AG04450 (cell line): ENCODE measurements at regions not wholly inside any gene's neighbourhood (a gene's known extent, or its start where the extent isn't known, plus 50 kb on each side); places are given as distances from the start of the nearest gene placed in this dataset.

Experiments used
- CTCF ChIA-PET: fragments of 300-600, 350-600 bp; formaldehyde crosslinking; extraction: SDS; loops from one replicate; lab custom pipeline; 2022; ENCODE audit warnings: antibody characterized with exemption, inconsistent platforms; lab: Charles Lee
- POLR2A ChIA-PET: fragments of 350-600 bp; formaldehyde crosslinking; extraction: SDS; loops from one replicate; lab custom pipeline; 2021; ENCODE audit warnings: antibody characterized with exemption, inconsistent platforms; lab: Yijun Ruan, JAX
- DNase-seq: peaks from one replicate; pipeline ENCODE4 v3.0.0-alpha.2; 2011; ENCODE audit warnings: low read depth, low spot score
- H3K27ac ChIP-seq: one replicate; pipeline ENCODE4 v1.5.1; 2012; ENCODE audit warnings: low read depth, low read length, control low read depth
- H3K27me3 ChIP-seq: one replicate; pipeline ENCODE4 v1.6.0; 2012; ENCODE audit warnings: low read length; ENCODE audit not compliant: control insufficient read depth, insufficient read depth
- H3K4me3 ChIP-seq: 2 replicates; pipeline ENCODE4 v1.5.1; 2011; ENCODE audit warnings: mild to moderate bottlenecking, low read depth, low read length, control low read depth
- H3K9me3 ChIP-seq: 2 replicates; pipeline ENCODE4 v1.5.1; 2012; ENCODE audit warnings: low read length; ENCODE audit not compliant: control insufficient read depth, insufficient read depth
- TF ChIP-seq, protein P1 (sequence below): IDR thresholded peaks from 2 replicates; pipeline ENCODE4 v1.5.1; 2011; ENCODE audit warnings: low read depth, low read length, control low read depth, inconsistent platforms

DNA sequence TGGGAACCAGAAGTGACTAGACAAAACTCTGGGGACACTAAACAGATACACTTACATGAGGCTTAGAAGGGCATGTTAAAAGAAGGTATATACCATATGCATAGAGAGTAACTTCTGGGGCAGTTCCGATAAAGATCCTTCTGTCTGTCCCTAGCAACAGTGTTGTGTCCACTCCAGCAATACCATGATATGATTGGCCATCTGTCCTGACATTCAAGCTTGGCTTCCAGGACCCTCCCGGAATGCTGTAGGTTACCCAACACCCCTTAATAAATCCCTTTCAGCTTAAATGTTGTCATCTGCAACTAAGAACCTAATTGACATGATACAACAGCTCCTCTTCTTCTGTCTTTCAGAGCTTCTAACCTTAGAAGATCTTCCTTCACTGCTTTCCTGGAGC, 307.7 kb downstream of the OMA1 start:
- no peak for DNase-seq
- Histone ChIP-seq H3K9me3 (no peaks in the 10 kb centered on the region), H3K27me3 (no peaks in the 10 kb centered on the region), H3K4me3 (no peak overlapping the region), H3K27ac (no peak overlapping the region)
- TF ChIP-seq, protein P1, sequence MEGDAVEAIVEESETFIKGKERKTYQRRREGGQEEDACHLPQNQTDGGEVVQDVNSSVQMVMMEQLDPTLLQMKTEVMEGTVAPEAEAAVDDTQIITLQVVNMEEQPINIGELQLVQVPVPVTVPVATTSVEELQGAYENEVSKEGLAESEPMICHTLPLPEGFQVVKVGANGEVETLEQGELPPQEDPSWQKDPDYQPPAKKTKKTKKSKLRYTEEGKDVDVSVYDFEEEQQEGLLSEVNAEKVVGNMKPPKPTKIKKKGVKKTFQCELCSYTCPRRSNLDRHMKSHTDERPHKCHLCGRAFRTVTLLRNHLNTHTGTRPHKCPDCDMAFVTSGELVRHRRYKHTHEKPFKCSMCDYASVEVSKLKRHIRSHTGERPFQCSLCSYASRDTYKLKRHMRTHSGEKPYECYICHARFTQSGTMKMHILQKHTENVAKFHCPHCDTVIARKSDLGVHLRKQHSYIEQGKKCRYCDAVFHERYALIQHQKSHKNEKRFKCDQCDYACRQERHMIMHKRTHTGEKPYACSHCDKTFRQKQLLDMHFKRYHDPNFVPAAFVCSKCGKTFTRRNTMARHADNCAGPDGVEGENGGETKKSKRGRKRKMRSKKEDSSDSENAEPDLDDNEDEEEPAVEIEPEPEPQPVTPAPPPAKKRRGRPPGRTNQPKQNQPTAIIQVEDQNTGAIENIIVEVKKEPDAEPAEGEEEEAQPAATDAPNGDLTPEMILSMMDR = no peak
- CTCF ChIA-PET = no interaction called here
- POLR2A ChIA-PET = no interaction called here

DNA sequence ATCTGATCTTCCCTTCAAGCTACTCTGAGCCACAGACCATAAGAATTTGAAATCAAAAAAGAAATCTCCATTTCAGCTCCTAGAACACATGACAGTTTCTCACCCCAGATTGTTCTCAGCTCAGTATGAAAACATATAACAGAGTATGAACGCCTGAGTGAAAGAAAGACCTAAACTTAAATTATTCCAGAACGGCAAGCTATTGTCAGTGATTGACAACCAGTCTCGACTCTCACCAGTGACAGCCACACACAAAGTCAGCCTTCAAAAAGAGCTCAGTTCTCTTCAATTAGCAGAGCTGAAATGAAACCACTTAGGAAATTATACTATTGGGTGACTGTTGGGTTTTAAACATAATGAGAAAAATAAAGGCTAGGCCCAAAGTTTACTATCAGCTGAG, 312.8 kb downstream of the OMA1 start:
- Histone ChIP-seq H3K27ac (no peak overlapping the region), H3K9me3 (no peaks in the 10 kb centered on the region), H3K27me3 (no peaks in the 10 kb centered on the region), H3K4me3 (no peak overlapping the region)
- no peak for DNase-seq
- ChIA-PET POLR2A (no interaction called here), CTCF (interaction anchor here (0.6 kb wide), 1 partner anchor 284 kb away, joined by 3 read pairs; no protein-coding TSS in a partner anchor)
- TF ChIP-seq, protein P1 = no peak

DNA sequence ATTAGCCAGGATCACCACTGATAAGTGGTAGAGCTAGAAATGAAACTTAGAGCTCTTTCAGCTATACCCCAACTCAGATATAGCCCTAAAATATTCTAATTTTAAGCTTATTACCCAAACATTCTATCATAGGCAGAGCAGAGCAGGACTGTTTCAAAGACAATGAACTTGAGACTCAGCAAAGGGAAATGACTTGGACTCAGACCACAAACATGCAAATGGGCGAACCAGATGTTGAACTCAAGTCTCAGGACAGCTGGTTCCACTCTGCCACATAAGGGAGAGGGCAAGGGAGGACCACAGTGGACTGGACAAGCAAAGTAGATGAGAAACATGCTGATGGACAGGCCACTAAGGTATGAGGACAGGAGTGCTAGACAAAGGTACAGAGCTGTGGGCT, 315.3 kb downstream of the OMA1 start:
- no peak overlapping the region for H3K4me3 ChIP-seq
- no peaks in the 10 kb centered on the region for H3K27me3 ChIP-seq
- H3K27ac ChIP-seq = no peak overlapping the region
- no peaks in the 10 kb centered on the region for H3K9me3 ChIP-seq
- no peak for DNase-seq
- ChIA-PET POLR2A (no interaction called here), CTCF (no interaction called here)
- TF ChIP-seq, protein P1 = no peak

DNA sequence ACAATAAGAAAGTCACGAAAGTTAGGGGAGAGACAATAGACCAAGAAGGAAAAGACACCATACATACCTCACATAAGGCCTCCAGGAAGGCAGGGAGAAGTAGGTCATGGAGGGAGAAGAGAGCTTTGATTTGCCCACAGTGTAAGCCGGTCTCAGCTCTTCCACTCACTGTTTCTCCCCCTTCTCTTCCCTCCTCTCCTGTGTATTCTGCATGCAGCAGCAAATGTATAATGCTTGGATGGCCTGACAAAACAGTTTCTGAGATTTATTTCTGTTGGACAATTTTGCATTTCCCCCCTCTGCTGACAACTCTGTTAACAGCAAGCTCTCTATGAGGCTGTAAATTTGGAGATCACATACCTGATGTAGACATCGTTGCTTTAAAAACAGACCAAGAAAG, 318.9 kb downstream of the OMA1 start:
- POLR2A ChIA-PET = no interaction called here
- TF ChIP-seq, protein P1 = no peak
- no peak for DNase-seq
- H3K9me3 ChIP-seq = no peaks in the 10 kb centered on the region
- no peak overlapping the region for H3K4me3 ChIP-seq
- no peak overlapping the region for H3K27ac ChIP-seq
- no peaks in the 10 kb centered on the region for H3K27me3 ChIP-seq
- CTCF ChIA-PET = no interaction called here

DNA sequence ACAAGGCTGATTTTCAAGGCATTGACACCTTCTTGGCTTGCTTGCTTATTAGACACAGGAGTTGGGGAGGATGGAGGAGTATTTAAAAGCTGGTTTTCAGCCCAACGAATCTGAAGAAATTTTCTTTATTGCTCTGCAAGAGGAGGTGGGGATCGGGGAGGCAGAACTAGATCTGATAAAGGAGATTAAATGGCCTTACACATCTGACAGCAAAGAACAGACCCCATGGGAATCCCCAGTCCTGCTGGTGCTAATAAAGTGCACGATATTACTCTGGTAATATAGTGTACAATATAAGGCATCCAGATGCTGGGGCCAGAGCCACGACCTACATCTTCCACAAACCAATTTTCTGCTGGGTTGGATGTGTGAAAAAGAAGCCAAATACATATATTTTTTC, 323.0 kb downstream of the OMA1 start:
- ChIA-PET CTCF (no interaction called here), POLR2A (no interaction called here)
- Histone ChIP-seq H3K4me3 (no peak overlapping the region), H3K9me3 (no peaks in the 10 kb centered on the region), H3K27me3 (no peaks in the 10 kb centered on the region), H3K27ac (no peak overlapping the region)
- TF ChIP-seq, protein P1 = no peak
- no peak for DNase-seq
